PC-3 (cell line): ENCODE measurements at regions not wholly inside any gene's neighbourhood (a gene's known extent, or its start where the extent isn't known, plus 50 kb on each side); places are given as distances from the start of the nearest gene placed in this dataset.

Source experiments
- CTCF ChIP-seq: fragments of 300-600 bp; sonication (generic); conservative IDR thresholded peaks from 2 replicates; pipeline ENCODE4 v1.5.1; 2017; ENCODE audit warnings: antibody characterized with exemption, low read depth, mild to moderate bottlenecking, low read length
- EZH2phosphoT487 ChIP-seq: fragments of 300-600 bp; sonication (generic); IDR thresholded peaks from 2 replicates; pipeline ENCODE4 v1.6.1; 2018; ENCODE audit warnings: mild to moderate bottlenecking, antibody characterized with exemption, low read length, borderline replicate concordance

GRCh38 chr4:38359113-38359512, 304.9 kb upstream of the KLF3 start:
- TF ChIP-seq CTCF = no peak
- TF ChIP-seq EZH2phosphoT487 = no peak
